ENCODE measurements at regions not wholly inside any gene's neighbourhood (a gene's known extent, or its start where the extent isn't known, plus 50 kb on each side); places are given as distances from the start of the nearest gene placed in this dataset.
"Not testable (repeated sequence)": the region's sequence is repeated elsewhere in the genome, so short reads cannot be mapped to it uniquely, and the experiment has no call there.

DNA sequence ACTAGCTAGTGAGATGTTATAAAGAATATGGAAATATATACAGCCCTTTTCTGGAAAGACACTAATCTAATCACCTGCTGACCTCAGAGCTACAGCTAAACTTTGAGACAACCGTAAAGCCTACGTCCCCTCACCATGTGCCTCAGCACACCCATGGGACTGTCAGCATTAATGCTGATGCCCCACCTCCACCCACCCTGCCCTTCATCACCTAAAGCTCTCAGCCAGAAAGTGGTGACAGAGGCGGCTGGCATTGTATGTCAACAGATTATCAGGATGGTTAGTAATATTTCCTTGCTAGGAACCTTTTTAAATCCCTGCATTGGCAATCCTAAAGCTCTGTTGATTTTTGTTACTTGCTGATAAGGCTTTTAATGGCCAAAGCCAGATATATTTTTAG lies 1177.9 kb downstream of the DIAPH3 start:
- intact Hi-C loops (cut with micrococcal nuclease): no loop called here

- intact Hi-C loops (cut with micrococcal nuclease): no loop called here
These were observed 1174.2 kb downstream of the DIAPH3 start for GRCh38 chr13:58989556-58989955.

DNA sequence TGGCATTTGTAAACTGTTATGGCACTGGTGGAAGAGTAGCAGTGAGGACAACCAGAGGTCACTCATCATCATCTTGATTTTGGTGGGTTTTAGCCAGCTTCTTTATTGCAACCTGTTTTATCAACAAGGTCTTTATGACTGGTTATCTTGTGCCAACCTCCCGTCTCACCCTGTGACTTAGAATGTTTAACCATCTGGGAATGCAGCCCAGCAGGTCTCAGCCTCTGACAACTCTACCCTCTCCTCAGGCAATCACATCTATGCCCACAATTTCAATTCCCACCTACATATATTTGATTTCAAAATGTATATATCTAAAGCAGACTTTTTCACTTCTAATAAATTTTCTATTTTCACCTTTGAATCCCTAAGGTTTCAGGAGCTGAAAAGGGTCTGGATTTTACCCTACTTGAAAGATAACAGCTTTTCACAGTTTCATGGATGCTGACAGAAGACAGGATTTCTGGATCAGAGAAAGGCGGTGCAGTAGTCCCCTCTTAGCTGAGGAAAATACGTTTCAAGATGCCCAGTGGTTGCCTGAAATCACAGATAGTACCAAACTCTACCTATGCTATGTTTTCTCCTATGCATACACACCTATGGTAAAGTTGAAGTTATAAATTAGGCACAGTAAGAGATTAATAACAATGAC lies 1171.8 kb downstream of the DIAPH3 start:
- intact Hi-C loops (cut with micrococcal nuclease): no loop called here

DNA sequence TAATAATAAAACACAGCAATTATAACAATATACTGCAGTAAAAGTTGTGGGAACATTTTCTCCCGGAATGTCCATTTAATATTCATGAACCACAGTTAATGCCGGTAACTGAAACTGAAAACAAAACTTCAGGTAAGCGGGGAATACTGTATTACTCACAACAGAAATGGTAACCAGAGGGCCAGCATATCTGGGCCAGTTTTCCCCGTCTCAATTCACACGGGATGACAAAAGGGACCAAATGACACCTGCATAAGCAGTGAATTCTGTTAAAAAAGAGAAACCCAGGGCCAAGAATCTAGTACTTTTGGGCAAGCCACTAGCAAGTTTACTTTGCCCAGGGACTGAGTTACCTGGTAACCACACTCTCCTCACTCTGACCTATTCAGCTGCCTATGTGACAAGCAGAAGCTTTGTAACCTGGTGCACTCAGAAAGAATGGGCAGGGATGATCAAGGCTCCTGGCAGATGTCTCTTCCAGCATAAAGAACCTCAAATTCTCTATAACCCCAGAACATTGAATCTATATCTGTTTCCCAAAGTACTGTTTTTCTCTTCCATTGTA lies 1171.2 kb downstream of the DIAPH3 start:
- intact Hi-C loops (cut with micrococcal nuclease): no loop called here

DNA sequence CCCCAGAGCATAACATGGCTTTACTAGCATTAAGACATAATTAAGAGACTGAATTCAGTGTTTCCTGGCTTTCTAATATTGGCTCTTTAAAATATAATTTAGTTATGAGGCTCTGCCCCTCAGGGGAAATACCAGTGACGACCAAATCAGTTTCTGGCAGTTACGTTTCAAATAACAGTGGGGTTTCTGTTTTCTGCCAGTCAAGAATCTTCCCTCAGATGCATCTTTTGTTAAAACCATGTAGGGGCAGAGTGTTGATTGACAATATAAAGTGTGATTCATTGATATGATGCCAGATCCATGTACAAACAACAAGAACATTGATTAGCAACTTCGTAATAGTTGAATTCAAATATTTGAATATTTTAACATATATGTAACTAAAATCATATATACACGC lies 1169.7 kb downstream of the DIAPH3 start:
- intact Hi-C loops (cut with micrococcal nuclease): no loop called here

- intact Hi-C loops (cut with micrococcal nuclease): no loop called here
These were observed 1169.0 kb downstream of the DIAPH3 start for GRCh38 chr13:58994777-58995176.

DNA sequence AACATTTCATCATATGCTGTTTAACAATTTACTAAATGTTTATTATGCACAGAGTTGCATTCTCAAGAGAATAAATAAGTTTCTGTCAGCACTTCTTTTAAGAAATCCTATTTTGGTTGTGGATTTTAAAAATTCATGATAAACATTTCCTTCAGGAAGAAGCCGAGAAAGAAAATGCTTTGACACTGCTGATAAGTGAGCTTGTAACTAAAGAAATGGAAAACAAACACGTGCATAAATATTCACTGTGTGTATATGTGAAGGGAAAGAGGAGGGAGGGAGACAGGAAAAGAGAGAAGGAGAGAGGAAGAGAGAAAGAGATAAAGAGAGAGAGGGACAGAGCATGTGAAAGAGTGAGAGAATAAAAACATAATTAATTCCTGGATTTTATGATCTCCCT lies 1165.0 kb downstream of the DIAPH3 start:
- intact Hi-C loops (cut with micrococcal nuclease): no loop called here

GRCh38 chr13:58999851-59000250 lies 1163.9 kb downstream of the DIAPH3 start:
- intact Hi-C loops (cut with micrococcal nuclease): no loop called here

GRCh38 chr13:59000770-59001169 lies 1163.0 kb downstream of the DIAPH3 start:
- intact Hi-C loops (cut with micrococcal nuclease): no loop called here

GRCh38 chr13:59012731-59013130 lies 1151.0 kb downstream of the DIAPH3 start:
- intact Hi-C loops (cut with micrococcal nuclease): no loop called here

DNA sequence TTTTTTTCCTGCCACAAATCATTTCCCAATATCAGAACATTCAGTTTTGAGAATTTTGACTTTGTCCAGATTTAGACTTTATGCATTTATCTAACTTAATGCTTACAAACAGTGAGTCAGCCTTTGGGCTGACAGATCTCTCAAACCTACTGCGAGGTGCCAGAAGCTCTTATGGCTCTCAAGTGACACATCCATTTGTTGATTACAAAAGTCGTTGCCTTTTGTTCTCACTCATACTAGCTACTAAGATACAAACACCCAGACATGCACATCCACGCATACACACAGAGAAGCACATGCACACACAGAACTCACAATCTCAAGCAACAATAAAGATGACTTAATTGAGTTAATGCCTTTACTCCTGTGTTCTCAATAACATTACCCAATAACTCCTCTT lies 1147.5 kb downstream of the DIAPH3 start:
- intact Hi-C loops (cut with micrococcal nuclease): no loop called here

DNA sequence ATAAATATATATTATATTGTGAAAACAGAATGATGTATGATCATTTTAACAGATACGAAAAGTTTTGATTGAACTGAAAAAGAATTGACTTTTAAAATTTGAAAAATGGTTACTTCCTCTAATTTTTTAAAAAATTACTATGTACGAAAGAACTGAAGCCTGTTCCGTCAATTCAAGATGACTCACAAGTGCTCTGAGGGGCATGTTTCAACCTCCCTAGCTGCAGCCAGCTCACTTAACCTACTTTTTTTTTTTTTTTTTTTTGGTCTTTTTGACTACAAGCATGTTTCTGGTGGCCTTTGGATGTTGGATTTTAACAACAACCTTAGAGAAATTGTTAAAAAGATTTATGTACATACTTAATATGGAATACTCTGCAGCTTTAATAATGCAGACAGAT lies 1139.3 kb downstream of the DIAPH3 start:
- intact Hi-C loops (cut with micrococcal nuclease): no loop called here

DNA sequence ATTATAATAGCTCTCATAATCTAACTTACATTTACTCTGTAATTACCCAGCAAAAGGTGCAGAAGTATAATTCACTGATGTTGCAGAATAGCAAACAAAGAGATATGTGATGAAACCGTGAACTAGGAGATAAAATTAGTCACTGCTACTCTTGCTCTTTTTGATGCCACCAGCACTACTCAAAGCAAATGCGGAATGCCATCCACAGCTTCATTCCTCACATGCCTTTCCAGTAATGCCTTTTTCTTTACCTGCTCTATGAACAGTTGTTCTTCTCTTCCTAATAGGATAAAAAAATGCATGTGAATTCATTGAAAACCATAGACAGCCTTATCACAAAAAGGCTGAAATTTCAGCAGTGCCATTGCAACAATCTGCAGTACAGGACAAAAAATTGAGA lies 1129.5 kb downstream of the DIAPH3 start:
- intact Hi-C loops (cut with micrococcal nuclease): no loop called here

DNA sequence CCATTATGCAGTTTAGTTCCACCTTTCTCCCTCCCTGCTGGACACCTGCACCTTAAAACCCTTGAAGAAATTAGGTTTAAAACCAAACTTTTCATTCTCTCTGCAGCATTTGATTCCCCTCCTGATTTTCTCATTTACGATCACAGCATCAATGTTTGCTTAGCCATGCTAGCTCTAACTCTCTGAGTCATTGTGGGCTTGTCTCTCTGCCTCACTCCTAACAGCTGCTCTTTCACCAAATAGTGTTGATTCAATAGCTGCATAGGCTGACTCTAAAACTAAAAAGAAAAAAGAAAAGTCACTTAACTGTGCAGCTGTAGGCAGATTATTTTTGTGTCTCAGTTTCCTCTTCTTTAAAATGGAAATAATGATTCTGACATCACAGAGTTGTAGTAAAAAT lies 1124.9 kb downstream of the DIAPH3 start:
- intact Hi-C loops (cut with micrococcal nuclease): no loop called here

- intact Hi-C loops (cut with micrococcal nuclease): no loop called here
These were observed 1120.7 kb downstream of the DIAPH3 start for GRCh38 chr13:59043016-59043415.

GRCh38 chr13:59047546-59047945 lies 1116.2 kb downstream of the DIAPH3 start:
- intact Hi-C loops (cut with micrococcal nuclease): no loop called here

GRCh38 chr13:59061621-59062020 lies 1102.1 kb downstream of the DIAPH3 start:
- intact Hi-C loops (cut with micrococcal nuclease): no loop called here

DNA sequence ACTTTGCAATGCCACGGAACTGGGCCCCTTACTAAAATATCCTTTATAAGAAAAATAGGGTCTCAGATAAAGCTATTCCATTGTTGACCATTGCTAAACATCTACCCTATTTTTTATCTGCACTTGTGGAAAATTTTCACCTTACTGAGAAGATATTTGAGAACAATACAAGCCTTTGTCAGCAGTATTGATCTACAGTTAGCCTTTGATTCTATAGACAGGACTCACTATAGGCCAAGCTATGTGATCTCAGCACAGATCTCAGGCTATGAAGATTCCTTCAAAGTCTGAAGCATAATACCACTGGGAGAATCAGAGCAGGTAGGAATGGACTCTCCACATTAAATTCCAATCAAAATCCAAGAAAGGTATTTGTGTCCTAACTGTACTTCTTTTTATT lies 1099.7 kb downstream of the DIAPH3 start:
- intact Hi-C loops (cut with micrococcal nuclease): no loop called here

- intact Hi-C loops (cut with micrococcal nuclease): not testable (repeated sequence)
These were observed 1087.3 kb downstream of the DIAPH3 start for GRCh38 chr13:59076386-59076785.

- intact Hi-C loops (cut with micrococcal nuclease): no loop called here
These were observed 1077.6 kb downstream of the DIAPH3 start for GRCh38 chr13:59086147-59086546.

- intact Hi-C loops (cut with micrococcal nuclease): no loop called here
These were observed 1075.0 kb downstream of the DIAPH3 start for GRCh38 chr13:59088716-59089115.

DNA sequence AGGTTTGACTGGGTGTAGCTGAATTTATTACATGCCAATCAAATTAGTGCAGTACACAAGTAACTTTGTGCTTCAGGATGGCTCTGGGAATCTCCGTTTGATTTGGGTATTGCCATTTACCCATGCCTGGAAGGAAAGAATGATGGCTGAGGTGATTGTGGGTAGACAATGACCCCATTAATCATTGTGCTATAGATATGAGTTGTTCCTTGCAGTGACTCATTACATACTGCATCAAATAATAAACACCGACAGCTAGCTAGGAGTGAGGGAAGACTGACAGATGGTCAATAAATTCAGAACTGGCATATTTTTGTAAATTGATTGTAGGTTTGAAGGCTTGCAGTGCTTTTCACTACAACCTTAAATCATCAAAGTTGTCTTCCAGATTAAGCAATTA lies 1069.5 kb downstream of the DIAPH3 start:
- intact Hi-C loops (cut with micrococcal nuclease): no loop called here

DNA sequence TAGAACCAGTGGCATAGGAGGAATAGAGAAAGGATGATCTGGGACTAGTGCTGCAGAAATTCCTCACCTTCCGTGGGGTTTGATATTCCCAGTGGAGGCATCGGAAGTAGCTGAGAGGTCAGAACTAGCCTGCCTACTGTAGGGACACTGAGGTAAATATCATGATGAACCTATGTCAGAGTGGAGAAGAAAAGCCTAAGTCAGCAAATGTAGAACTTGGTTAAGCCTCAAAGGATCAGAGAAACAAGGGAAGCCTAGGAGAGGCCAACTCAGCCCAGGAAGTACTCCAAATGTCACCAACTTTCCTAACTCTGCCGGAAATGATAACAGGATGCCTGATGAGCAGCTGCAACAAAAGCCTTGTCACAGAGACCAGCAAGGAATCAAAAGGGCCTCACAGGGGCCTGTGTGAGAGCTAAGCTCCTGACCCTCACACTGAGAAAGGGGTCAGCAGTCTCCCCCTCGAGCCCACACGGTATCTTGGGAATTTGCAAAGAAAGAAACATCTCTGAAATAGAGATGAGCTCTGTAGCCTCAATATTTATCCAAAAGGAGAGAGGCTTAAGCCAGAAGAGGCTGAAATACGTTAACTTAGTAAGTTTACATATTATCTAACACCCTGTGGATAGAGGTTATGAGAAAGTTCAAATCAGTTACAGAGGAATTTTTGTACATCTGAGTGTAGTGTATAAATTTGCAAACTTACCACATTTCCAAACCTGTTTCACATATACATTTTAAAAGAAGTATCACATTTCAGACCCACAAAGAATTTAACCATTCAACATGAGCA lies 1064.3 kb downstream of the DIAPH3 start:
- intact Hi-C loops (cut with micrococcal nuclease): no loop called here
